KMS-11 (cell line): ENCODE measurements at regions not wholly inside any gene's neighbourhood (a gene's known extent, or its start where the extent isn't known, plus 50 kb on each side); places are given as distances from the start of the nearest gene placed in this dataset.

Experiments used
- H2AFZ ChIP-seq: fragments of 200-600 bp; sonication (generic); 2 replicates; pipeline ENCODE4 v1.6.1; 2016; ENCODE audit warnings: antibody characterized with exemption, mixed run types, low read depth
- H3K27ac ChIP-seq: fragments of 200-600 bp; sonication (generic); 2 replicates; pipeline ENCODE4 v1.6.1; 2016; ENCODE audit warnings: mild to moderate bottlenecking, mixed run types
- H3K27me3 ChIP-seq: fragments of 200-600 bp; sonication (generic); 2 replicates; pipeline ENCODE4 v1.6.1; 2017; ENCODE audit warnings: mild to moderate bottlenecking, low read depth, mixed run types, moderate library complexity; ENCODE audit not compliant: insufficient read depth
- H3K36me3 ChIP-seq: fragments of 200-600 bp; sonication (generic); 2 replicates; pipeline ENCODE4 v1.6.1; 2017; ENCODE audit warnings: mild to moderate bottlenecking, mixed run types; ENCODE audit not compliant: insufficient read depth
- H3K4me1 ChIP-seq: fragments of 200-600 bp; sonication (generic); 2 replicates; pipeline ENCODE4 v1.6.1; 2016; ENCODE audit warnings: mild to moderate bottlenecking, low read depth, mixed run types; ENCODE audit not compliant: poor library complexity, severe bottlenecking
- H3K4me2 ChIP-seq: fragments of 200-600 bp; sonication (generic); 2 replicates; pipeline ENCODE4 v1.7.0; 2016; ENCODE audit warnings: mild to moderate bottlenecking, mixed run types
- H3K4me3 ChIP-seq: fragments of 200-600 bp; sonication (generic); IDR thresholded peaks from 2 replicates; pipeline ENCODE4 v1.6.1; 2017; ENCODE audit warnings: low read depth, low read length, mixed read lengths; ENCODE audit not compliant: insufficient read depth
- H3K79me2 ChIP-seq: fragments of 200-600 bp; sonication (generic); 2 replicates; pipeline ENCODE4 v1.6.1; 2016; ENCODE audit warnings: low read depth, mixed run types; ENCODE audit not compliant: insufficient read depth
- H3K9ac ChIP-seq: fragments of 200-600 bp; sonication (generic); 2 replicates; pipeline ENCODE4 v1.6.1; 2016; ENCODE audit warnings: mild to moderate bottlenecking, mixed run types
- H4K20me1 ChIP-seq: fragments of 200-600 bp; sonication (generic); 2 replicates; pipeline ENCODE4 v1.6.1; 2016; ENCODE audit warnings: mild to moderate bottlenecking, mixed run types; ENCODE audit not compliant: insufficient read depth
- CTCF ChIP-seq: fragments of 200-600 bp; sonication (generic); conservative IDR thresholded peaks from 2 replicates; pipeline ENCODE4 v1.6.1; 2017; ENCODE audit warnings: low read depth, mild to moderate bottlenecking, antibody characterized with exemption, low read length, moderate library complexity, mixed read lengths

DNA sequence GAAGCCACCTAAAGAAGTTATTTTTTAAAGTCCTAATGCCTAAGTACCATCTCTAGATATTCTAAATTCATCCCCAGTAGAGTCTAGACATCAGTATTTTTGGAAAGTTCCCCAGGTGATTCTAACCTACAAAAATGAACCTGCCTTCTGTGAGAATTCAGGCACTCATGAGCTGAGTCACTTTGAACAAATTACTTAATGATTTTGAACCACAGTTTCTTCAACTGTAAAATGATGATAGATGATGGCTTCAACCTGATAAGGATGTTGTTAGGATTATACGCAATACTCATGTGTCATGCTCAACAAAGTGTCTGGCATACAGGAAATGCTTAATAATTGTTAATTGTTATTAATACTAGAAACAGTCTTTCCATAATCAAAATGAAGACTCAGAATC lies 82.8 kb upstream of the OR5AK2 start:
- no peaks in the 10 kb centered on the region for H4K20me1 ChIP-seq
- no peak overlapping the region for H3K4me2 ChIP-seq
- H3K79me2 ChIP-seq, result no peaks in the 10 kb centered on the region
- H3K27me3 ChIP-seq, result no peaks in the 10 kb centered on the region
- no peak for TF ChIP-seq CTCF
- no peak overlapping the region for H3K27ac ChIP-seq
- no peaks in the 10 kb centered on the region for H3K4me1 ChIP-seq
- H3K9ac ChIP-seq, result no peak overlapping the region
- H3K36me3 ChIP-seq, result no peaks in the 10 kb centered on the region
- H3K4me3 ChIP-seq, result no peak overlapping the region
- no peak overlapping the region for H2AFZ ChIP-seq

DNA sequence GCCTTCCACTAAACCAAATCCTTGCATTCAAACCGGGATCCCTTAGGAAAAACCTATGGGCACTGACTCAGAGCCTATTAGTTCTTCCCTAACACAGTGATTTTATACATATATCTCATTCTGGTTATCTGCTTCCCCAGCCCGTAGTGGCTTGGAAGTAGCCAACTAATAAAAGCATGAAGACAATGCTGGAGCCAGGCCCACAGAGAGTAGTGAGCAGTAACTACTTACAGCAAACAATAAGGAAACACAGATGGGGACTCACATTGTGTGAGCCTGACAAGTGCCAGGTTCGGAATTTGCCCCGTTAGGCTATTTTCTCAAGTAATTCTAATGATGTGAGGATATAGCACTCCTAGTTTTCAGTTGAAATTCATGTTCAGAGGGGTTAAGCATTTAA lies 83.3 kb upstream of the OR5AK2 start:
- Histone ChIP-seq H2AFZ (no peak overlapping the region), H3K27ac (no peak overlapping the region), H3K36me3 (no peaks in the 10 kb centered on the region)

GRCh38 chr11:56898856-56899255 lies 89.9 kb upstream of the OR5AK2 start:
- no peak for TF ChIP-seq CTCF
- Histone ChIP-seq H3K36me3 (no peaks in the 10 kb centered on the region), H3K4me2 (no peak overlapping the region), H3K4me3 (no peak overlapping the region), H3K27ac (no peak overlapping the region), H3K79me2 (no peaks in the 10 kb centered on the region), H4K20me1 (no peaks in the 10 kb centered on the region), H2AFZ (no peak overlapping the region), H3K4me1 (no peaks in the 10 kb centered on the region), H3K9ac (no peak overlapping the region), H3K27me3 (no peaks in the 10 kb centered on the region)

More for the DNA sequence above, 83.3 kb upstream of the OR5AK2 start:
- Histone ChIP-seq H3K27me3 (no peaks in the 10 kb centered on the region), H3K79me2 (no peaks in the 10 kb centered on the region), H3K4me1 (no peaks in the 10 kb centered on the region), H3K9ac (no peak overlapping the region), H3K4me2 (no peak overlapping the region), H4K20me1 (no peaks in the 10 kb centered on the region), H3K4me3 (no peak overlapping the region)
- TF ChIP-seq CTCF, result no peak

DNA sequence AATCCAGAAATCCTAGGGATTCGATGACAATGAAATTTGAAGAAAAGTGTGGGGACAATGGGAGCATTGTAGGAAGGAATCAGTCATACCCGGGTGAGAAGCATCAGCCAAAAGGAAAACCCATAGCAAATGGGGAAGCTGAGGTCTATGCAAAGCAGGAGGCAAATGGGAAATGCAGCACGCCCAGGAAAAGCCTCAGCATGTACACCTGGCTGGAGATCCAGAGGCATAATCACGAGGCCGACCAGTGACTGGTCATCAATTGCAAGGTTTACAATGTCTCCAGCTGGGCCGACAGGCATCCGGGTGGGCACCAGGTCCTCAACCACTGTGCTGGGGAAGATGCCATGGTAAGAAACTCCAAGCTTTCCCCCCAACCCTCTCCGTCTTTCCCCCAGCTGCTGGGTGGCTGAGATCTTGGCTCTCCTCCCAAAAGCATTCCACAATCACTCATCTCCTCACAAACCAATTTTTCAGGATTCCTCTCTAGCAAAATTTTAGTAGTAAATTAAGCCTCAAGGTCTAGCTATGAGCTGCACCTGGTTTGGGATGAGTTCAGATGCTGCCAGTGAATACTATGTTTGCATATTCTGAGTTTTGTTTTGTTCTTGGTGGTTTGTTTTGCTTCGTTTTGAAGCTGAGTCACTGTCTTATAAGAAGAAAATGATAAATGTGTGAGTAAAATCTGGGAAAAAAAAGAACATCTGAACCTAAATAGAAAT lies 98.0 kb upstream of the OR5AK2 start:
- no peaks in the 10 kb centered on the region for H3K27me3 ChIP-seq
- TF ChIP-seq CTCF, result no peak
- H4K20me1 ChIP-seq, result no peaks in the 10 kb centered on the region
- no peak overlapping the region for H2AFZ ChIP-seq
- H3K79me2 ChIP-seq, result no peaks in the 10 kb centered on the region
- no peak overlapping the region for H3K4me2 ChIP-seq
- H3K27ac ChIP-seq, result no peak overlapping the region
- no peaks in the 10 kb centered on the region for H3K4me1 ChIP-seq
- no peaks in the 10 kb centered on the region for H3K36me3 ChIP-seq
- H3K9ac ChIP-seq, result no peak overlapping the region
- no peak overlapping the region for H3K4me3 ChIP-seq
